ENCODE measurements at regions not wholly inside any gene's neighbourhood (a gene's known extent, or its start where the extent isn't known, plus 50 kb on each side); places are given as distances from the start of the nearest gene placed in this dataset.

DNA sequence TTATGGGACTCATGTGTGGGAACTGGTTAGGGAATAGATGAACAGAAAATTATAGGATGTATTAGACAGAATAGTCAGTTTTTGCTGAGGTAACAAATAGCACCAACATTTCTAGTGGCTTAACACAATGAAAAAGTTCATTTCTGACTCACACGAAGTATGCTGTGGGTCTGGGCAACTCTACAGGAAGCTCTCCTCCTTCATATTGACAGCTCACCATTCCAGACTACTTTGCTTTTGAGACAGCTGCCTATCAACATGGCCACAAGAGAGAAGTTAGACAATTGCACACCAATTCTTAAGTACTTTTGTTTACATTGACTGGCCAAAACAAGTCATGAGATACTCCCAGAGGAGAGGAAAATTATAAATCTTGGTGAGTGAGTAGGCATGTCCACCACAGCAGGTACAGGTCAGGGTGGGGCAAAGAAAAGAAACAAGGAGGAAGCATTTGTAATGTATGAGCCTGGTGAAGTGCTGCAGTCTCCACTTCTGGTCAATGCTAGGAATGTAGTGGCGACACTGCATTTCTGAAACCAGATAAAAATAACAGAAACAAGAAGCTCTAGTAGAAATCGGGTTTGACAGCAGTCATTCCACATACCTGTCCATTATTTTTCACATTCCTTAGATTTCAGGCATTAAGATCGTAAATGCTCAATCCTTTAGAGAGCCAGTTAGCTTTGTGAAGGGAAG, 141.6 kb downstream of the ICOS start:
- TF ChIP-seq, protein P1, sequence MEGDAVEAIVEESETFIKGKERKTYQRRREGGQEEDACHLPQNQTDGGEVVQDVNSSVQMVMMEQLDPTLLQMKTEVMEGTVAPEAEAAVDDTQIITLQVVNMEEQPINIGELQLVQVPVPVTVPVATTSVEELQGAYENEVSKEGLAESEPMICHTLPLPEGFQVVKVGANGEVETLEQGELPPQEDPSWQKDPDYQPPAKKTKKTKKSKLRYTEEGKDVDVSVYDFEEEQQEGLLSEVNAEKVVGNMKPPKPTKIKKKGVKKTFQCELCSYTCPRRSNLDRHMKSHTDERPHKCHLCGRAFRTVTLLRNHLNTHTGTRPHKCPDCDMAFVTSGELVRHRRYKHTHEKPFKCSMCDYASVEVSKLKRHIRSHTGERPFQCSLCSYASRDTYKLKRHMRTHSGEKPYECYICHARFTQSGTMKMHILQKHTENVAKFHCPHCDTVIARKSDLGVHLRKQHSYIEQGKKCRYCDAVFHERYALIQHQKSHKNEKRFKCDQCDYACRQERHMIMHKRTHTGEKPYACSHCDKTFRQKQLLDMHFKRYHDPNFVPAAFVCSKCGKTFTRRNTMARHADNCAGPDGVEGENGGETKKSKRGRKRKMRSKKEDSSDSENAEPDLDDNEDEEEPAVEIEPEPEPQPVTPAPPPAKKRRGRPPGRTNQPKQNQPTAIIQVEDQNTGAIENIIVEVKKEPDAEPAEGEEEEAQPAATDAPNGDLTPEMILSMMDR (IDR thresholded peaks at IDR 0.05; ENCODE audit: borderline replicate concordance, insufficient read depth, low read depth, low read length), result no peak
- H3K4me3 ChIP-seq (ENCODE audit: low read depth, low read length), result no peak overlapping the region

DNA sequence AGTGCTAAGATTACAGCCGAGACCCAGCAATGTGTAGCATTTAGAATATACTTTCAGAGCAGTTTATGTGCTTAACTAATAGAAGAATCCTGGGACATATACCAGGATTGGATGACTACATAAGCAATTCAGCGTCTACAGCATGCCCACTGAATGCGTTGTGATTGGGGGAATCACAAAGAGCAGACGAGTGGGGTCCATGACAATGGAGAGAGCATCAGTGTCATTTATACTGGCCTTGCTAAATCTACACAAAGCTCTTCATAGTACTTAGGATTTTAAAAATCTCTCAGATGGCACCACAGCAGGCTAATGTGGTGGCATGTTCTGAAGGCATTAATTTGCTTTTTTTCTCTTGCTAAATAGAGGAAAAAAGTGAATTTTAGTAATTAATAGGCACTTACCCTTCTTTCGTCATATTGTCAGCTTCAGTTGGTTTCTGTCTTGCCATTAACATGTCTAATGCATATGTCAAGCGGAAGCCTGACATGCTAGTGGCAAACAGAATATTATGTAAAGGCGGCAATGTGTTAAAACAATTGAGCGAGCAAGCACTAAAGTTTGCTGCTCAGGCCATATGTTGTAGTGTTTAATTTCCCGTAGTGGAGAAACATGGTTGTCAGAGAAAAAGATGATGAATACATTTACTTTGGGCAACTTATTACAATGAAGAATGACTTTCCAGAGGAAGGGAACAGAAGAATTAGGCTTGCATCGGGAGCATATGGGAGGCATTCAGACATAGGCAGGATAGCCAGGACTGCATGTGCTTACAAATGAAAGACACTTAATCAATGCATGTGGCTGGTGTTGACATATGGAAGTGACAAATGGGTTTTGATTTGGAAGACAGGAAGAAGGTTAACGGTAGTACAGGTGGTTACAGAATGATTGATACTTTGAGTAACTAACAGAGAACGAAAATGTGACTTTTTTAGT, 145.2 kb downstream of the ICOS start:
- TF ChIP-seq, protein P1 (IDR thresholded peaks at IDR 0.05; ENCODE audit: borderline replicate concordance, insufficient read depth, low read depth, low read length), result no peak
- H3K4me3 ChIP-seq (ENCODE audit: low read depth, low read length), result no peak overlapping the region

DNA sequence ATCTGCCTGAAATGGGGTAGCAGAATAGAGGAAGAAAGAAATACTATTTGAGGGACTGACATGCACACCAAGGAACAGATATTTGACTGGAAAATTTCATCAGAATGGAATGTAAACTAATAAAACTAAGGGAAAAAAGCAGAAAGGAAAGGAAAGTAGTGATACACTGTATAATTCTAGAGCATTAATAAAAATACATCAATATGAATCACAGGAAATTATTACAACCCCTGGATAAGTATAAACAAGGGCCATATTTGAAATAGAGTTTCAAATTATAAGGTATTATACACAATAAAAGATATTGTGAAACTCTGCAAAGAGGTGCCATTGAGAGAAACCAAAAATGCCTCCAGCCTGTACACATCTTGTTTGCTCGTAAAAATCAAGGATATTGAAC, 149.6 kb downstream of the ICOS start:
- TF ChIP-seq, protein P1 (IDR thresholded peaks at IDR 0.05; ENCODE audit: borderline replicate concordance, insufficient read depth, low read depth, low read length), result no peak

DNA sequence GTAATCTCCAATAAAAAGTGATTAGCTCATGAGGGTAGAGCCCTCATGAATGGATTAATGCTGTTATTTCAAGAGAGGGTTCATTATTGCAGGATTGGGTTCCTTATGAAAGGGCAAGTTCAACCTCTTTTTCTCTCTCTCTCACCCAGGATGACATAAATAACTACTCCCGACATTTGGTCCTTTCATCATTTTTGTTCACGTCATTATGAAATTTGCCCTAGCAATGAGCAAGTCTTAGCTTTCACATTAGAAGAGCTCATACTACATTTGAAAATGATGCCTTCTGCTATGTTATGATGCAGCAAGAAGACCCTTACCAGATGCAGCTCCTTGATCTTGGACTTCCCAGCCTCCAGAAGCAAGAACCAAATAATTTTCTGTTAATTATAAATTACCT, 152.5 kb downstream of the ICOS start:
- TF ChIP-seq, protein P1 (IDR thresholded peaks at IDR 0.05; ENCODE audit: borderline replicate concordance, insufficient read depth, low read depth, low read length), result no peak
- no peak overlapping the region for H3K4me3 ChIP-seq (ENCODE audit: low read depth, low read length)

More for the DNA sequence above, 149.6 kb downstream of the ICOS start:
- H3K4me3 ChIP-seq (ENCODE audit: low read depth, low read length), result no peak overlapping the region

DNA sequence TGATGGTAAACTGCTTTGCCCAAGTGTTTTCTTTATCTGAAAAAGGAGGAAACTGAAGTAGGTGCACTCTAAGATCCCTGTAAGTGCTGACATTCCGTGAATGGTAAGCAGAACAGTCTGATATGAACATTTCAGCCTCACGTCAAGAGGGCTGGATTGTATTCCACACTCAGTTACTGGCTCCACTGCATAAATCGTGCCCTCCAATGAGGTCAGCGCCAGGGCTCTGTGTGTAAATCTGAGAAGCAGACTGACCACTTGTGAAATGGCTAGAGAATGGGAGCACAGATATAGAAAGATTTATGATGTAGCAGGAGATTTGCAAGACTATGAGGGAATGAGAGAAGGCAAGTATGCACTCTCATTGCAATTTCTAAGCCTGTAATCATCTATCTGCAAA, 153.0 kb downstream of the ICOS start:
- no peak overlapping the region for H3K4me3 ChIP-seq (ENCODE audit: low read depth, low read length)
- TF ChIP-seq, protein P1 (IDR thresholded peaks at IDR 0.05; ENCODE audit: borderline replicate concordance, insufficient read depth, low read depth, low read length), result no peak

DNA sequence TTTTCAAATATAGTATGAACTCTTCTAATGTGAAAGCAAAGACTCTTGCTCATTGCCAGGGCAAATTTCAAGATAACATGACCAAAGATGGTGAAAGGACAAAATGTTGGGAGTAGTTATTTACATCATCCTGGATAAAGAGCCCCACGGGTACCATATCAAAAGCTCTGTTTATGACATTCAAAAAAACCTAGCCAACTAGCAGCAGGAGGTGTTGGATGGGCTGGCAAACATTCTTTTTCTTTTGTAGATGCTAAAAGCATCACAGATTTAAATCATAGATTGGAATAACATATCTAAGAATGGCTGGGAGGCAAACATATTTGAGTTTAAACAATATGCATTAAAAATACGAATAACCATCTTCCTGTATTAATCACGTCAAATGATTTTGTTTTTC, 153.5 kb downstream of the ICOS start:
- H3K4me3 ChIP-seq (ENCODE audit: low read depth, low read length), result no peak overlapping the region
- TF ChIP-seq, protein P1 (IDR thresholded peaks at IDR 0.05; ENCODE audit: borderline replicate concordance, insufficient read depth, low read depth, low read length), result no peak

Data from GM12875 (cell line).